ENCODE measurements at regions not wholly inside any gene's neighbourhood (a gene's known extent, or its start where the extent isn't known, plus 50 kb on each side); places are given as distances from the start of the nearest gene placed in this dataset.

DNA sequence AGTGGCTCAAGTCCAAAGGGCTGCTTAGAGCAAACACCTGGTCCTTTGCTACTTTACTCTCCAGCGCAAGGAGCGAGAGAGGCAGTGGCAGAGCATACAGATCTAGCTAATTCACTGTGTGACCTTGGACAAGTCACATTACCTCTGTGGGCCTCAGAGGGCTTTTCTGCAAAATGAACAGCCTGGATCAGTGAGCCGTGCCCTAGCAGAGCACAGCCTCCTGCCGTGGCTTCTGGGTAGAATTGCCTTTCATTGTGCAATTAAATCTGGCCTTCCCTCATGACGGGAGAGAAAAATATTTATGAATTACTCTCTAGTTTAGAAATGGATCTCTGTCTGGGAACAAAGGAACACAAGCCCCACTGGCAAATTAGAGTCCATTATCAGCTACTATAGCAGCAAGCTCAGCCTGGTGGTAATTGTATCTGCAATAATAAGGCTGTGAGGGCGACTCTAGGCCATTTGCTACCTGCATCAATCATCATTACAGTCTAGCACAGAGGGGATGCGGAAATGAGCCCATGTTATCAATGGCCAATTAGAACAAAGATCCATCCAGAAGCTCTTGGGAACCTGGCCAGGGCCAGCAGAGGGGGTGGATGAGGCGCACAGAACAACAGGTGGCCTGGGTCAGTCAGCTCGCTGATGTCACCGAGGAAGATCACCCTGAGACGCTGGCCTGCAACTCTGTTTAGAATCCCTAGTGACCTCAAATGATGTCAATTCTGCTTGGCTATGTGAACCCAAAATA, 114.2 kb upstream of the LY86 start:
- H3K27ac ChIP-seq, result no peak overlapping the region
- TF ChIP-seq, protein P1, sequence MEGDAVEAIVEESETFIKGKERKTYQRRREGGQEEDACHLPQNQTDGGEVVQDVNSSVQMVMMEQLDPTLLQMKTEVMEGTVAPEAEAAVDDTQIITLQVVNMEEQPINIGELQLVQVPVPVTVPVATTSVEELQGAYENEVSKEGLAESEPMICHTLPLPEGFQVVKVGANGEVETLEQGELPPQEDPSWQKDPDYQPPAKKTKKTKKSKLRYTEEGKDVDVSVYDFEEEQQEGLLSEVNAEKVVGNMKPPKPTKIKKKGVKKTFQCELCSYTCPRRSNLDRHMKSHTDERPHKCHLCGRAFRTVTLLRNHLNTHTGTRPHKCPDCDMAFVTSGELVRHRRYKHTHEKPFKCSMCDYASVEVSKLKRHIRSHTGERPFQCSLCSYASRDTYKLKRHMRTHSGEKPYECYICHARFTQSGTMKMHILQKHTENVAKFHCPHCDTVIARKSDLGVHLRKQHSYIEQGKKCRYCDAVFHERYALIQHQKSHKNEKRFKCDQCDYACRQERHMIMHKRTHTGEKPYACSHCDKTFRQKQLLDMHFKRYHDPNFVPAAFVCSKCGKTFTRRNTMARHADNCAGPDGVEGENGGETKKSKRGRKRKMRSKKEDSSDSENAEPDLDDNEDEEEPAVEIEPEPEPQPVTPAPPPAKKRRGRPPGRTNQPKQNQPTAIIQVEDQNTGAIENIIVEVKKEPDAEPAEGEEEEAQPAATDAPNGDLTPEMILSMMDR (IDR thresholded peaks at IDR 0.05), result no peak

DNA sequence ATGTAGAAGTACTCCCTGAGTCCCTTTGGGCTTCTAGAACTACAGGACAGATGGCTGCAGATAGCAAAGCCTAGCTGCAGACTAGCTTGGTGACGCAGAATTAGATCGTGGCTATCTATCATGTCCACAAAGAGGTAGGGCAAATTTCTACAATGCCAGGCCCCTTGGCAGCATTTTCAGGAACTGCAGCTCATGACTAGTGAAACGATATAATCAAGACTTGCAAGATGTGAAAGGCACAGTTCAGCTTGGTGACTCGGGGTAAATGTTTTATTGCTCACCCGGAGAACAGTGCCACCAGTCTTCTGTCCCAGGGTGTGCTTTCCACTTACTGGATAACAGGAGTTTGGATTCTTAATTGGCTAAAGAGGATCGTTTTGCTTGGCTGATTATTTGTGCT, 108.7 kb upstream of the LY86 start:
- TF ChIP-seq ZFX (IDR thresholded peaks at IDR 0.05; ENCODE audit: borderline replicate concordance), result no peak
- TF ChIP-seq, protein P1 (IDR thresholded peaks at IDR 0.05), result no peak
- H3K27ac ChIP-seq, result no peak overlapping the region

DNA sequence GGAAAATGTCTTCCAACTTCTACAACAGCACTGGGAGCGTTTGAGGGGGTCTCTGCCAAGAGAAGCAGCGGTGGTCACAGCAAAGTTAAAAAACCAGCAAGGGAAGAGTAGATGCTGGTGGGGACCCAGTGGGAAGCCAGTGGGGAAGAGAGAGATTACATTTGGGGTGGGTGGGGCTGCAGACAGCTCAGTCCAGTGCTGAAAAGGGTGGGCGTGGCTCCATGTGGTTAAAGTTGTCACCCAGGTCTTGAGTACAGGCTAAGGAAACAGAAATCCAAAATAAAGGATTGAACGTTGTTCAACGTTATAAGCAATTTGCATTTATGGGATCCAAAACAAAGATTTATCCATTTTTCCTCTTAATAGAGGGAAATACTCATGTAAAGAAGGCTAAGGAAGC, 106.3 kb upstream of the LY86 start:
- H3K27ac ChIP-seq, result no peak overlapping the region
- no peak for TF ChIP-seq ZFX (IDR thresholded peaks at IDR 0.05; ENCODE audit: borderline replicate concordance)
- TF ChIP-seq, protein P1 (IDR thresholded peaks at IDR 0.05), result no peak

DNA sequence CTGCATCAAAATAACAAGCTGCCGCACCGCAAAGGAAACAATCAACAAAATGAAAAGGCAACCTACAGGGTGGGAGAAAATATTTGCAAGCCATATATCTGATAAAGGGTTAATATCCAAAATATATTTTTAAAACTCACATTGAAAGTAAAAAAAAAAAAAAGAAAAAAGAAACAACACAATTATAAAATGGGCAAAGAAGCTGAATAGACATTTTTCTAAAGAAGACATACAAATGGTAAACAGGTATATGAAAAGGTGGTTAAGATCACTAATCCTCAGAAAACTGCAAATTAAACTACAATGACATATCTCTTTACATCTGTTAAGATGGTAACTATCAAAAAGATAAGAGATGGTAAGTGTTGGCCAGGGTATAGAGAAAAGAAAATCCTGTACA, 105.4 kb upstream of the LY86 start:
- H3K27ac ChIP-seq, result no peak overlapping the region
- no peak for TF ChIP-seq ZFX (IDR thresholded peaks at IDR 0.05; ENCODE audit: borderline replicate concordance)
- TF ChIP-seq, protein P1 (IDR thresholded peaks at IDR 0.05), result no peak

DNA sequence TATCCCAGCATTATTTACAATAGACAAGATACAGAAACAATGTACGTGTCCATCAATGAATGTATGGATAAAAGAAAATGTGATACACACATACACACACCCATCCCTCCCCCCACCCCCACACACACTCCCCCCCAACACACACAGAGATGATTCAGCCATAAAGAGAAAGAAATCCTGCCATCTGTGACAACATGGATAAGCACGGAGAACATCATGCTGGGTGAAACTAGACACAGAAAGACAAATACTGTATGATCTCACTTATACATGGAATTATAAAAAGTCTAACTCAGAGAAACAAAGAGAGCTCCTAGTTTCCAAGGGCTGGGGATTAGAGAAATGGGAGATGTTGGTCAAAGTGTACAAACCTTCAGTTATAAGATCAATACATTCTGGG, 104.8 kb upstream of the LY86 start:
- TF ChIP-seq, protein P1 (IDR thresholded peaks at IDR 0.05), result no peak
- TF ChIP-seq ZFX (IDR thresholded peaks at IDR 0.05; ENCODE audit: borderline replicate concordance), result no peak
- no peak overlapping the region for H3K27ac ChIP-seq

DNA sequence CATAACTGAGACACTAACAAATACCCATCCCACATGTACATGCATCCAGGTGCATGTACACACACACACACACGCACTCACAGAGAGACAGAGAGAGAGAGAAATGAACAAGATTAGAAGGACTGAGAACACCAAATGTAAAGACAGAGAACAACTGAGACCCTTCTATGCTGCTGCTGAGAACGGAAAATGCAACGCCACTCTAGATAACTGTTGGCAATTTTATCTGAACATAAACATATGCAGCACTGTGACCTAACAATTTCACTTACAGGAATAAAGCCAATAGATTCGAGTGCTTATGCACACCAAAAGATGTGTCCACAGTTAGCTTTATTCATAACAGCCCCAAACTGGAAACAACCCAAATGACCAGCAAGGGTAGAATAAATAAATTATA, 103.8 kb upstream of the LY86 start:
- TF ChIP-seq, protein P1 (IDR thresholded peaks at IDR 0.05), result no peak
- no peak for TF ChIP-seq ZFX (IDR thresholded peaks at IDR 0.05; ENCODE audit: borderline replicate concordance)
- no peak overlapping the region for H3K27ac ChIP-seq

DNA sequence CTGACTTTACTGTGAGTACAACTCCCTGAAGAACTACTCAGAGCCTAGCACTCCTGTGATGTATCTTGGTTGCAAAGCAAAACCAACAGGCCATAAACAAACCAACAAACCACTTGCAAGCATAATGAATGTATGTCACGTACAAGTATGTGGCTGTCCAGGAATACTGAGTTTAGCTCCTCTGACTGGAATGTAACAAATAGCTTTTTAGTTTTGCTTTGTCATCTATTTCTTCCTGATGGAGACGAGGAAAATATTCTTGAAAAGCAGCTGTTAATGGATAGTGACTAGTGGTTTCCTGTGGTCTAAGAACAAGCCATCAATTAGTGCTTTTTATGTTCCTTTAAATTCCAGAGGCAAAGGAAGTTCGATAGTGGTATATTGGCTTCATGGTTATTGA, 101.9 kb upstream of the LY86 start:
- no peak overlapping the region for H3K27ac ChIP-seq
- TF ChIP-seq ZFX (IDR thresholded peaks at IDR 0.05; ENCODE audit: borderline replicate concordance), result no peak
- TF ChIP-seq, protein P1 (IDR thresholded peaks at IDR 0.05), result no peak

Measured in 22Rv1 (cell line).